ENCODE measurements at regions not wholly inside any gene's neighbourhood (a gene's known extent, or its start where the extent isn't known, plus 50 kb on each side); places are given as distances from the start of the nearest gene placed in this dataset.

- TF ChIP-seq REST (IDR thresholded peaks at IDR 0.05; ENCODE audit: low read depth, low read length) (no peak), PBX3 (IDR thresholded peaks at IDR 0.05) (no peak), RFX5 (IDR thresholded peaks at IDR 0.05; ENCODE audit: low read length) (no peak), GATA2 (CRISPR knock-in tag; IDR thresholded peaks at IDR 0.05) (no peak), NFIC (IDR thresholded peaks at IDR 0.05; ENCODE audit: borderline replicate concordance) (no peak), SMC3 (IDR thresholded peaks at IDR 0.05; ENCODE audit: low read depth, low read length) (no peak)
Measured at GRCh38 chr1:157287462-157287861, 149.3 kb upstream of the ETV3 start (continued).

- CTCF ChIA-PET, result no interaction called here
- TF ChIP-seq TCF12 (IDR thresholded peaks at IDR 0.05) (no peak), FOSL2 (IDR thresholded peaks at IDR 0.05; ENCODE audit: borderline replicate concordance, low read depth) (no peak), MXI1 (IDR thresholded peaks at IDR 0.05; ENCODE audit: low read depth, low read length) (no peak), USF2 (IDR thresholded peaks at IDR 0.05; ENCODE audit: borderline replicate concordance, low read depth, low read length) (no peak), MAX (IDR thresholded peaks at IDR 0.05; ENCODE audit: low read depth) (no peak), NFIC (IDR thresholded peaks at IDR 0.05; ENCODE audit: borderline replicate concordance) (no peak), TAF1 (IDR thresholded peaks at IDR 0.05; ENCODE audit: borderline replicate concordance, low read depth, low read length) (no peak), FOXJ3 (CRISPR knock-in tag; IDR thresholded peaks at IDR 0.05) (no peak), PBX3 (IDR thresholded peaks at IDR 0.05) (no peak), POLR2AphosphoS5 (IDR thresholded peaks at IDR 0.05; ENCODE audit: low read depth, low read length) (no peak), IRF3 (IDR thresholded peaks at IDR 0.05; ENCODE audit: low read depth, low read length) (no peak), ELF1 (IDR thresholded peaks at IDR 0.05) (no peak), REST (IDR thresholded peaks at IDR 0.05; ENCODE audit: low read depth, low read length) (no peak), SMC3 (IDR thresholded peaks at IDR 0.05; ENCODE audit: low read depth, low read length) (no peak), TEAD4 (IDR thresholded peaks at IDR 0.05; ENCODE audit: borderline replicate concordance, insufficient read depth) (no peak)
Measured at GRCh38 chr1:157286646-157287420, 148.6 kb upstream of the ETV3 start.

More at GRCh38 chr1:157286646-157287420, 148.6 kb upstream of the ETV3 start:
- no peak overlapping the region for H3K9ac ChIP-seq
- H3K4me3 ChIP-seq (ENCODE audit: low read depth in 2 of 2, low read length in 1 of 2), result no peak overlapping the region
- H3K36me3 ChIP-seq (replicated peaks in 1 of 2; ENCODE audit: control insufficient read depth in 1 of 2, insufficient read depth in 2 of 2, low read length in 1 of 2), result no peaks in the 10 kb centered on the region
- H3K4me2 ChIP-seq, result no peak overlapping the region
- H3K9me2 ChIP-seq, result no peaks in the 10 kb centered on the region
- peaks cover 14% of the 10 kb centered on the region; the same call in 1 of the 2 replicates for H3K27me3 ChIP-seq (ENCODE audit: insufficient read depth)
- H3F3A ChIP-seq (replicated peaks; ENCODE audit: insufficient read depth), result no peaks in the 10 kb centered on the region
- H3K9me3 ChIP-seq, result no peaks in the 10 kb centered on the region
- WGBS (ENCODE audit: low lambda C conversion rate), result under 1% methylated on average over 8 of the region's 10 CpGs
- no peak overlapping the region for H3K27ac ChIP-seq (ENCODE audit: low read depth in 2 of 2, low read length in 1 of 2)
- H2AFZ ChIP-seq (ENCODE audit: low read depth), result no peak overlapping the region
- DNase-seq, result no peak
- POLR2A ChIA-PET, result no interaction called here
- no peaks in the 10 kb centered on the region for H3K4me1 ChIP-seq (ENCODE audit: control insufficient read depth in 1 of 2, insufficient read depth in 2 of 2, low read depth in 1 of 2, low read length in 1 of 2)
- H3K79me2 ChIP-seq (ENCODE audit: insufficient read depth), result no peaks in the 10 kb centered on the region
- H4K20me1 ChIP-seq (ENCODE audit: insufficient read depth), result no peaks in the 10 kb centered on the region

All from SK-N-SH (cell line).